Ovary (tissue), 7 donors: ENCODE measurements at regions not wholly inside any gene's neighbourhood (a gene's known extent, or its start where the extent isn't known, plus 50 kb on each side); places are given as distances from the start of the nearest gene placed in this dataset.

Experiments used
- DNase-seq, 5 donors: peaks; one replicate each; pipeline ENCODE4 v3.0.0-alpha.2; 2019 to 2020
- H3K27ac ChIP-seq, 2 donors: fragments of 200-600 bp; one replicate each; pipeline versions ENCODE4 v1.5.1 to v1.8.0; 2019 to 2022
- H3K27me3 ChIP-seq: fragments of 200-600 bp; one replicate; pipeline ENCODE4 v1.8.0; 2022
- H3K36me3 ChIP-seq: fragments of 200-600 bp; sonication (generic); one replicate; pipeline ENCODE4 v1.5.1; 2019
- H3K4me1 ChIP-seq: one replicate; pipeline ENCODE4 v1.8.1; 2013; ENCODE audit warnings: mild to moderate bottlenecking, moderate library complexity; ENCODE audit not compliant: insufficient read depth
- H3K4me3 ChIP-seq: fragments of 200-600 bp; sonication (generic); one replicate; pipeline ENCODE4 v1.5.1; 2017
- H3K9me3 ChIP-seq, 2 donors: fragments of 200-600 bp in 1 of 2; sonication (generic) in 1 of 2; one replicate each; pipeline versions ENCODE4 v1.5.1 to v1.8.1; 2013 to 2019; ENCODE audit warnings: mild to moderate bottlenecking in 1 of 2, moderate library complexity in 1 of 2
- EP300 ChIP-seq: sonication (generic); formaldehyde crosslinking; IDR thresholded peaks from one replicate; pipeline ENCODE4 v1.6.1; 2017; ENCODE audit warnings: antibody characterized with exemption
- POLR2A ChIP-seq: fragments of 450-650 bp; IDR thresholded peaks from one replicate; pipeline ENCODE4 v1.6.1; 2017; ENCODE audit warnings: antibody characterized with exemption, mild to moderate bottlenecking, moderate library complexity
- WGBS, 3 donors: extraction: QIAGEN DNeasy Blood & Tissue Kit in 1 of 3; methylation state at CpG; one replicate each; pipeline versions ENCODE4 v1.1.5 to v1.1.7; 2013 to 2017; 5-methylcytosine and 5-hydroxymethylcytosine counted together
- intact Hi-C, 4 donors: fragments of 100-400 bp; cut with DNase I; formaldehyde crosslinking; loops; one replicate each; pipeline versions ENCODE4 v1.11.0 to v1.15.1; 2022 to 2023
- TF ChIP-seq, protein P1 (sequence below), 3 donors: fragments of 450-650 bp in 2 of 3; fragments of 200-600 bp in 1 of 3; IDR thresholded peaks; one replicate each; pipeline versions ENCODE4 v1.5.1 to v1.8.0; 2016 to 2022; ENCODE audit warnings: antibody characterized with exemption in 3 of 3, mild to moderate bottlenecking in 1 of 3
- donor health status: DM: no; HTN: no; CAD: no; lungs with moderate emphysema.
- donor health status: DM: no; HTN: no; CAD: no.
- donor health status: Bipolar disorder and iron deficiency.
- donor health status: DM: no; HTN: no; CAD: no.
- donor health status: DM: yes; HTN: yes; CAD: no.

DNA sequence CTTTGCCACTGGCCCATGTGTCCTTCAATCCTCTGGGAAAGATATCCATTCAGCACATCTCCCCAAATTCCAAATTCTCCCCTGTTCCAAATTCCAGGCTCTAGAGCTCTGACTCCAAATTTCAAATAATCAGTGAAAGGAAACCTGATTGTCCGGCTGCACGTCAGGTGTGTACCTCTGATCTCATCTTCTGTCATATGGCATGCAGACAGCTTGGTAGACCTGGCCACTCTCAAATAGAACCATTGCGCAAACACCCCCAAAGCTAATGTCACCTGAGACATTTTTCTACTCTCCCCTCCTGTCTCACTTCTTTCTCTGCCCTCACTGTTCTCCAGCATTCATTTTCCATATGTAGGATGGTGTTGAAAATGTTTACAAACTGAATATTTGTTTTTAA is 337.0 kb upstream of the DYNLRB2 start:
- TF ChIP-seq, protein P1, sequence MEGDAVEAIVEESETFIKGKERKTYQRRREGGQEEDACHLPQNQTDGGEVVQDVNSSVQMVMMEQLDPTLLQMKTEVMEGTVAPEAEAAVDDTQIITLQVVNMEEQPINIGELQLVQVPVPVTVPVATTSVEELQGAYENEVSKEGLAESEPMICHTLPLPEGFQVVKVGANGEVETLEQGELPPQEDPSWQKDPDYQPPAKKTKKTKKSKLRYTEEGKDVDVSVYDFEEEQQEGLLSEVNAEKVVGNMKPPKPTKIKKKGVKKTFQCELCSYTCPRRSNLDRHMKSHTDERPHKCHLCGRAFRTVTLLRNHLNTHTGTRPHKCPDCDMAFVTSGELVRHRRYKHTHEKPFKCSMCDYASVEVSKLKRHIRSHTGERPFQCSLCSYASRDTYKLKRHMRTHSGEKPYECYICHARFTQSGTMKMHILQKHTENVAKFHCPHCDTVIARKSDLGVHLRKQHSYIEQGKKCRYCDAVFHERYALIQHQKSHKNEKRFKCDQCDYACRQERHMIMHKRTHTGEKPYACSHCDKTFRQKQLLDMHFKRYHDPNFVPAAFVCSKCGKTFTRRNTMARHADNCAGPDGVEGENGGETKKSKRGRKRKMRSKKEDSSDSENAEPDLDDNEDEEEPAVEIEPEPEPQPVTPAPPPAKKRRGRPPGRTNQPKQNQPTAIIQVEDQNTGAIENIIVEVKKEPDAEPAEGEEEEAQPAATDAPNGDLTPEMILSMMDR (IDR thresholded peaks at IDR 0.05): no peak
- no peak for TF ChIP-seq EP300
- no peak for TF ChIP-seq POLR2A
- intact Hi-C loops: no loop called here
- Histone ChIP-seq H3K4me1 (no peaks in the 10 kb centered on the region), H3K4me3 (no peak overlapping the region), H3K27me3 (no peaks in the 10 kb centered on the region), H3K27ac (no peak overlapping the region), H3K9me3 (no peaks in the 10 kb centered on the region), H3K36me3 (no peaks in the 10 kb centered on the region)
- DNase-seq: no peak
- whole genome bisulfite sequencing, 3 donors: 92 to 97% (median 97%) methylated on average over 3 of the region's 3 CpGs

DNA sequence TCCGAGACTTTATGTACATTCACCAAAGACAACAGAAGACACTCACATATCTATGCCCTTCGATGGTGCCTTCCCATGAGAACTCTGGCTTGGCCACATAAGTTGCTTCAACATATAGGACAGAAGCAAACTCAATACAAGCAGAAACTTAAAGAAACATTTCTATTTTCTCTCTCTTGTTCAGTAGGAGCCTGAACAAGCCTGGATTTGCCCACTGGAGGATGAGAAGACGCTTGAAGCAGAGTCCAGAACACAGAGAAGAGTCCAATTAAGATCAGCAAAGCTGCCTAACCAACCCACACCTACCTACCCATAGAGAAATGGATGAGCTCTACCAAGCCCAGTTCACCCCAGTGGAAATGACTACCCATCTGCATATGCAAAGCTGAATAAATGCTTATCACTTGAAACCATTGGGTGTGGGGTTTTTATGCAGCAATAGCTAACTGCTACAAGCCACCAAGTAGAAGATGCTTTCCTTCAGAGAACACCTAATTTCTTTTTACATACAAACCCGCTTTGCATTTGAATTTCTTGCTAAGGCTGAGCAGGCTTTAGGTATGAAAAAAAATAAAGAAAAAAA is 337.9 kb upstream of the DYNLRB2 start:
- TF ChIP-seq POLR2A (no peak), EP300 (no peak)
- TF ChIP-seq, protein P1 (IDR thresholded peaks at IDR 0.05): no peak
- no peaks in the 10 kb centered on the region for H3K36me3 ChIP-seq
- H3K9me3 ChIP-seq: no peaks in the 10 kb centered on the region
- WGBS, 3 donors: 75 to 91% (median 82%) methylated on average over 4 of the region's 4 CpGs
- H3K4me1 ChIP-seq: no peaks in the 10 kb centered on the region
- H3K4me3 ChIP-seq: no peak overlapping the region
- no peak overlapping the region for H3K27ac ChIP-seq
- intact Hi-C loops: no loop called here
- H3K27me3 ChIP-seq: no peaks in the 10 kb centered on the region
- DNase-seq: no peak

DNA sequence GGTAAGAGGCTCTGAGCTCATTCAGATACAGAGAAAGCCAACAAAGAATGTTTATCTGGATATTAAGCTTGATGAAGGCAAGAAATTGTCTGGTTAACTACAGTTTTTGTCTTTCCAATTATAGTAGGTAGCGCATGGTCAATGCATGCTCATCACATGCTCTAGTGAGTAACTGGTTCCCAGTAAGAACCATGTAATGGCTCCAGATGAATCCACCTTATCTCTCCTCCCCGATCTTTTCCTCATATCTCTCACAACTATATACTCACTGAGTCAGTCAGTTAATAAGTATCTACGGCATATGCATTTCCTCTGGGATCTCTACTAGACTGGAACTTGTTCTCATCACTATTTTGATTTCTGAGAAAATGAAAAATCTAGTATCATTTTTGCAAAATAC is 340.7 kb upstream of the DYNLRB2 start:
- intact Hi-C loops: no loop called here
- 91 to 94% (median 93%) methylated on average over 3 of the region's 3 CpGs for WGBS, 3 donors
- H3K4me3 ChIP-seq: no peak overlapping the region
- no peak overlapping the region for H3K27ac ChIP-seq
- H3K27me3 ChIP-seq: no peaks in the 10 kb centered on the region
- no peak for TF ChIP-seq POLR2A
- TF ChIP-seq EP300: no peak
- H3K36me3 ChIP-seq: no peaks in the 10 kb centered on the region
- H3K9me3 ChIP-seq: no peaks in the 10 kb centered on the region
- no peaks in the 10 kb centered on the region for H3K4me1 ChIP-seq
- no peak for DNase-seq

DNA sequence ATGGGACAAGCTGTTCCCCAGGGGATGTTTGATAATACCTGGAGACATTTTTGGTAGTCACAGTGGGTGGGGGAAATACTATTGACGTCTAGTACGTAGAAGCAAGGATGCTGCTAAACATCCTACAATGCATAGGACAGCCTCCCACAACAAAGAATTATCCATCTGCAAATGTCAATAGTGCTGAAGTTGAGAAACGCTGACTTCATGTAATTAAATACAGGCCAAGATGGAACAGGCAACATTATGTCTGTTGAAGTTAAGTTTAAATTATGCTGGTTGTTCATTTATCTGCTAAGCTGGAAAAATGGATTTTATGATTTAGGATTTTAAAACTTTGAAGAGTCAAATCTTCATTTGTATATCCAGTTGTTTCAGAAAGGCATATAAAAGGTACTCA is 341.2 kb upstream of the DYNLRB2 start:
- H3K4me3 ChIP-seq: no peak overlapping the region

More for the DNA sequence above, 341.2 kb upstream of the DYNLRB2 start:
- Histone ChIP-seq H3K36me3 (no peaks in the 10 kb centered on the region), H3K27ac (no peak overlapping the region), H3K27me3 (no peaks in the 10 kb centered on the region), H3K9me3 (no peaks in the 10 kb centered on the region), H3K4me1 (no peaks in the 10 kb centered on the region)
- 82 to 94% (median 93%) methylated on average over 3 of the region's 3 CpGs for WGBS, 3 donors
- DNase-seq: no peak
- TF ChIP-seq POLR2A (no peak), EP300 (no peak)
- TF ChIP-seq, protein P1 (IDR thresholded peaks at IDR 0.05): no peak
- intact Hi-C loops: loop anchor here in 1 of 4 donors (10.0 kb wide), 1 partner anchor 1785 kb away; no protein-coding TSS in a partner anchor
